22Rv1 (cell line): ENCODE measurements at regions not wholly inside any gene's neighbourhood (a gene's known extent, or its start where the extent isn't known, plus 50 kb on each side); places are given as distances from the start of the nearest gene placed in this dataset.

Experiments used
- H3K27ac ChIP-seq: fragments of 450-650 bp; 2 replicates; pipeline ENCODE4 v1.5.1; 2017
- ZFX ChIP-seq: fragments of 450-650 bp; IDR thresholded peaks from 2 replicates; pipeline ENCODE4 v1.6.1; 2017; ENCODE audit warnings: antibody characterized with exemption, borderline replicate concordance
- TF ChIP-seq, protein P1 (sequence below): fragments of 450-650 bp; IDR thresholded peaks from 2 replicates; pipeline ENCODE4 v1.5.1; 2017; ENCODE audit warnings: mild to moderate bottlenecking

DNA sequence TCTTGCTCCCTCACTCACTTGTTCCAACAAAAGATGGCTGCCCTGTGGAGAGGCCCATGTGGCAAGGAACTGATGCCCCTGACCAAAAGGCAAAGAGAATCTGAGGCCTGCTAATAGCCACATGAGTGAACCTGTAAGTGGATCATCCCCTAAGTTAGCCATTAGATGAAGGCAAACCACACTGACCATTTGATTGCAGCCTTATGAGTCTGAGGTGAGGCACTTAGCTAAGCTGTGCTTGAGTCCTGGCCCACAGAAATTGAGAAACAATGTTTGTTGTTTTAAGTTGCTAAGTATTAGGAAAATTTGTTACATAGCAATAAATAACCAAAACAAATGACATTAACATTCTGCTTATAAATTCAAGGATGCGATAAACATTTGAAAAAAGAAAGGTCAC lies 100.1 kb upstream of the BET1 start:
- no peak for TF ChIP-seq ZFX
- TF ChIP-seq, protein P1, sequence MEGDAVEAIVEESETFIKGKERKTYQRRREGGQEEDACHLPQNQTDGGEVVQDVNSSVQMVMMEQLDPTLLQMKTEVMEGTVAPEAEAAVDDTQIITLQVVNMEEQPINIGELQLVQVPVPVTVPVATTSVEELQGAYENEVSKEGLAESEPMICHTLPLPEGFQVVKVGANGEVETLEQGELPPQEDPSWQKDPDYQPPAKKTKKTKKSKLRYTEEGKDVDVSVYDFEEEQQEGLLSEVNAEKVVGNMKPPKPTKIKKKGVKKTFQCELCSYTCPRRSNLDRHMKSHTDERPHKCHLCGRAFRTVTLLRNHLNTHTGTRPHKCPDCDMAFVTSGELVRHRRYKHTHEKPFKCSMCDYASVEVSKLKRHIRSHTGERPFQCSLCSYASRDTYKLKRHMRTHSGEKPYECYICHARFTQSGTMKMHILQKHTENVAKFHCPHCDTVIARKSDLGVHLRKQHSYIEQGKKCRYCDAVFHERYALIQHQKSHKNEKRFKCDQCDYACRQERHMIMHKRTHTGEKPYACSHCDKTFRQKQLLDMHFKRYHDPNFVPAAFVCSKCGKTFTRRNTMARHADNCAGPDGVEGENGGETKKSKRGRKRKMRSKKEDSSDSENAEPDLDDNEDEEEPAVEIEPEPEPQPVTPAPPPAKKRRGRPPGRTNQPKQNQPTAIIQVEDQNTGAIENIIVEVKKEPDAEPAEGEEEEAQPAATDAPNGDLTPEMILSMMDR, result no peak
- no peak overlapping the region for H3K27ac ChIP-seq

DNA sequence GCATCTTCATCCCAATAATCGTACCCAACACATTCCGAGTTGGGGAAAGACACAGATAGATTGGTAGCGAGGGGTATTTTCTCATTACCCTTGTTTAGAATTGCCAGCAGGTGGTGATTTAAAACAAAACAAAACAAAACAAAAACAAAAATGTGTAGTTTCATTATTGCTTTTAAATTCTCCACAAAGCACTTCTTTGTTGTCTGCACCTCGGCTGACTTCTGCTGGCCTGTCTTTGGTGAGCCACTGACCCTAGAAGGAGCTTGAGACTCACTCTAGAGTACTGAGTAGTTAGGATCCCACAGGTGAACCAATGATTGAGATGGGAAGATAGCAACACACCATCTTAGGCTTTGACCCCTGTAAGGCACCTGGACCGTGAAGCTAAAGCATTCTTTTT lies 105.4 kb upstream of the BET1 start:
- H3K27ac ChIP-seq, result no peak overlapping the region
- TF ChIP-seq, protein P1, result no peak
- no peak for TF ChIP-seq ZFX

DNA sequence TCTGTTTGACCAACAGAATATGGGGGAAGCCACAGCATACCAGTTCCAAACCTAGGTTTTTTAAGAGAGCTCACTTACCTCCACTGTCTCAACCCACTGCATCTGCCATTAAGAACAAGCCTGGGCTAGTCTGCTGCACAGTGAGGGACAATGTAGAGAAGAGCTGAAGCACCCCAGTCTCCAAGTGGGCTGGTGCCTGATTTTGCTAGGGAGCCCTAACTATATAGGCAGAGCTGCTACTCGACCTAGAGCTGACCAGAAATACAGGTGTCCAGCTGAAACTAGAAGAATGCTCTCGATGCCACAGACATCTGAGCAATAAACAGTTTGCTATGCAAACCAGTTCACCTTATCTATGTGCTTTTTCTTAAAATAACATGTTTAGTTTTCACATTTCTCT lies 106.9 kb upstream of the BET1 start:
- TF ChIP-seq, protein P1, result no peak
- TF ChIP-seq ZFX, result no peak
- no peak overlapping the region for H3K27ac ChIP-seq

DNA sequence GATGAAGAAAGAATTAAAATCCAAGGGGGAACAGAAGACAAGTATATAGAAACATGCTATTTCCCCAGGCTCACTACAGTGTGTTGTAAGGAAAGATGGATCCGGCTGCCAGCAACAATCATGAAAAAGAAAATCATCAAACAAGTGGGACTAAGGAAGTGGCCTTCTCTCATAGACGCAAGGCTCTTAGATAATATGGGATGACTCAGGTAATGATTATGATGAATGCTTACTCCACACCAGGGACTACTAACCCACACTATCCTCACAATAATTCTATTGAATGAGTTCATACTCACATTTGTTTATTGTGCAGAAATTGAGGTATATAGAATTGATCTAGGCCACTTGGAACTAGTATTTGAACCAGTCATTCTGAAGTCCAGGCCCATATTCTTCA lies 111.2 kb upstream of the BET1 start:
- TF ChIP-seq, protein P1, result no peak
- no peak for TF ChIP-seq ZFX
- H3K27ac ChIP-seq, result no peak overlapping the region

DNA sequence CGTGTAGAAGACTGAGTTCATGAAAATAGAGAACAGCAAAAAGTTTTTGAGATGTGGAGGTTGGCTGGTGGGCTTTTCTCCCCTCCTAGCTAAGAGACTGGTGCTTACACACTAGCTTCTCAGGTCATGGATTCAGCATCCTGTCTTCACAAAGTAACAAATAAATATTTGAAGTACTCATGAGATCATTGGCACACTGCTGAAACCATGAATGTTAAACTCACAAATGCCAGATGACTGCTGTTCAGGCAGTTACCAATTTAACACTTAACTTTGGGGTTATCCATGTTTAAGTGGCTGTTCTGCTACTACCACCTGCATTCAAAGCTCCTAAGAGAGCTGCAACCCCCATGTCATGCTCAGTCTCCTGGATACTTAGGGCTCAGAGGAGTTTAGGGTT lies 119.0 kb upstream of the BET1 start:
- no peak overlapping the region for H3K27ac ChIP-seq
- TF ChIP-seq ZFX, result no peak
- TF ChIP-seq, protein P1, result no peak

DNA sequence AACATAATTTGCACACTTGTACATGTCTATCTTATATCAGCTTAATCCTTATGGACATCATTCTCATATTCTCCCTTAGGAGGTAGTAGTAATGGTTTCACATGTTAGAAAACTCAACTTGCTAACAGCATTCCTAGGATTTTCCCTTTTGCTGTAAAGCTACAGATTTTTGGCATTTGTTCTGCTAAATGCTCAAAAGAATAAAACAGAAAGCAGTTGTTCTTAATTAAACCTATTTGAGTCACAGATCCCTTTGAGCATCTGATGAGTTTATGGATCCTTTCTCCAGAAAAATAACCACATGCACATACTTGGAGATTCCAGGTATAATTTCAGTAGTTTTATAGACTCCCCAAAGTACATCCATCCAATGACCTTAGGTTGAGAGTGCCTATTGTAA lies 122.9 kb upstream of the BET1 start:
- no peak overlapping the region for H3K27ac ChIP-seq
- no peak for TF ChIP-seq ZFX
- TF ChIP-seq, protein P1, result no peak

DNA sequence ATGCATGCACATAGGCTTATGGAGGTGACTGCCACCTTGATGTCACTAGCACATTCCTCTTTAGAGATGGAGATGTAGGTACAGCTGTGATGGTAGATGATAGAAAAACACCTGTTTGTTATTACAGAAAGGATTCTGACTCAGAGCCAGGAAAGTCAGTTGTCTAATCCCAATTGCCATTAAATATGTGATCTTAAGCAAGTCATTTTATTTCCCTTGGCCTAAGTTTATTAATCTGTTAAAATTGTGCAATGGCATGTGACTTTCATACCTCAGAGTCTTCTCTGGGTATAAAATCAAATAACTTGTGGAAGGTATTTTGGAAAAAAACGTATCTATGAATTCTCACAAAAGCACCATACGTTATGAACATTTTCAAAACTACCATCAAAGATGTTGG lies 123.9 kb upstream of the BET1 start:
- TF ChIP-seq ZFX, result no peak
- TF ChIP-seq, protein P1, result no peak
- H3K27ac ChIP-seq, result no peak overlapping the region
